Loucy (cell line): ENCODE measurements at regions not wholly inside any gene's neighbourhood (a gene's known extent, or its start where the extent isn't known, plus 50 kb on each side); places are given as distances from the start of the nearest gene placed in this dataset.

Experiments used
- CTCF ChIP-seq: fragments of 200-600 bp; sonication (generic); conservative IDR thresholded peaks from 2 replicates; pipeline ENCODE4 v1.5.1; 2014; ENCODE audit warnings: mild to moderate bottlenecking, antibody characterized with exemption, low read length
- EZH2phosphoT487 ChIP-seq: fragments of 200-600 bp; IDR thresholded peaks from 2 replicates; pipeline ENCODE4 v1.6.1; 2018; ENCODE audit warnings: antibody characterized with exemption, mild to moderate bottlenecking, moderate library complexity, borderline replicate concordance

GRCh38 chr3:148466143-148466542 is 231.6 kb upstream of the AGTR1 start:
- TF ChIP-seq CTCF (no peak), EZH2phosphoT487 (no peak)
